ENCODE measurements at regions not wholly inside any gene's neighbourhood (a gene's known extent, or its start where the extent isn't known, plus 50 kb on each side); places are given as distances from the start of the nearest gene placed in this dataset.
A peak's percentile ranks its signal among the peaks of the same experiment; 100 is the strongest.

DNA sequence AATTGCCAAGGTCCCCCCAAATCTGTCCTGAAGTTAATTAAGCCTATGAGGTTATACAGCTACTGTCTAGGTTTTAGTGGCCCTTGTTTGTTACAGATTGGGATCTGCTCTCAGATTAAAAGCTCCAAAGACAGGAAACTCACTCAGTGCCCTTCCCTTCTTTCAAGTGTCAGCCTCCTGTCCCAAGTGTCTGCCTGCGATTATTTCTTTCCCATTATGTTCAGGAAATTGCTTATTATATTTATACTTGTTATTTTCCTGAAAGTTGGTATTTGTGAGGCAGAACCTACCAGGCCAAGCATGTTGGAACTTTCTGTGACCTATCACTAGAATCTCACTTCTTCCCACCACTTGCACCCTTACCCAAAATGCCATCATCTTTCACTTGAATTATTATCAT lies 173.2 kb downstream of the AREG start:
- no peak for DNase-seq

DNA sequence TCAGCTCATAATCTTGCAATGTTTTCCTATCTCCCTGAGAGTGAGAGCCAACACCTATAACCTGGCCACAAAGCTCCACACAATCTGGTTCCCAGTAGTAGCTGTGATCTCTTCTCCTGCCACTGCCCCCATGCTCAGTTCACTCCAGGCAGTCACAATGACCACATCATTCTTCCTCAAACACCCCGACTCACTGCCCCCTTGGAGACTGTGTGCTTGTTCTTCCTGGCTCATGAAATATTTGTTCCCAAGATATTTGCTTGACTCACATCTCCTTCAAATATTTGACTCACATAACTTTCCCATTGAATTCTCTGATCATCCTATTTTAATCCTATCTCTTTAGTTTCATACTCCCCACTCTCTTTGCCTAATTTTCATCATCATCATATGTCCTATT lies 173.7 kb downstream of the AREG start:
- no peak for DNase-seq

DNA sequence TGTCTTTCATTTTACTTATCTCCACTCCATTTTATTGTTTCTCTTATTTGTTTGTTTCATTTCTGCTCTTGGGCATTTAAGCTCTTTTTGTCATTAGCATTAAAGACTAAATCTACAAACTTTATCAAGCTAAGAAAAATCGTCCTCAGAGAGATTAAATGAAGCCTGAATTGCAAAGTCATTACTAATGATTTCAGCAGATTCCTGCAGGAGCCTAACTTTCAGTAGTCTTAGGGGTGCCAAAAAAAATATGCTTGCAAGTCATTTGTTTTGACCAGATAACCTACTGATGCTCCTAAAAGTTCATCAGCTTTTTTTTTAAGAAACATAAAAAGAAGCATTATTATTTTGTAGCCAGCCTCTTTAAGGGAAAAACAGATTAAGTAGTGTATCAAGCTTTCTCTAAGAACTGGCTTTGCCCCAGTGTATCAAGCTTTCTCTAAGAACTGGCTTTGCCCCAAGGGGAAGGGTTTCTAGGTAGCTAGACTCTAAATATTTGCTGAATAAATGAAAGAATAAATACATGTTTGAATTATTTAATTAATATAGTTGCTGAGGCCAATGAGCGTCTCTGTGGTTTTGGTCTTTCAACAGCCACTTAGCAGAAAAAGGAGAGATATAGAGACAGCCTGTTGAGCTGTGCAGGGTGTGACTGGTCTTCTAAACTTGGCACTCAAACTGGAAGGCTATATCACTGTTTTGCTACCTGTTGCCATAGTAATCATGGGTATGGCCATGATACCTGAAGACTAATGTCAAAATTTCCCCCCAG lies 174.2 kb downstream of the BTC start:
- DNase-seq = no peak

DNA sequence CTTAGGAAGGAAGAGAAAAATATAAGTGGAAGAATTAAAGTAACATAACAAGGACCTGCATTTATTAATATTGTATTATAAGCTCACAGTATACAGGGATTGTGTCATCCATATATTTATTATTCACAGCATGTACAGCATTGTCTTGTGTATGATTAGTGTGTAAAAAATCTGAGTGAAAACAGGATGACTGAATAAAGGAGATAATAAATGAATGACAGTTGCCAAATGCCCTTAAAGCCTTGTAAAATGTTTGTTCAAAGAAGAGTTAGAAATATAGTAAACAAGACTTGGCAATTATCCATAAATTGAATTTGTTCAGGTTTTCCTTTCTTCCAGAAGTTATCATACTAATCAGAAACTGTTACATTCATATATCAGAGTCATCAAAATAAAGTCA lies 172.7 kb downstream of the BTC start:
- DNase-seq = no peak

DNA sequence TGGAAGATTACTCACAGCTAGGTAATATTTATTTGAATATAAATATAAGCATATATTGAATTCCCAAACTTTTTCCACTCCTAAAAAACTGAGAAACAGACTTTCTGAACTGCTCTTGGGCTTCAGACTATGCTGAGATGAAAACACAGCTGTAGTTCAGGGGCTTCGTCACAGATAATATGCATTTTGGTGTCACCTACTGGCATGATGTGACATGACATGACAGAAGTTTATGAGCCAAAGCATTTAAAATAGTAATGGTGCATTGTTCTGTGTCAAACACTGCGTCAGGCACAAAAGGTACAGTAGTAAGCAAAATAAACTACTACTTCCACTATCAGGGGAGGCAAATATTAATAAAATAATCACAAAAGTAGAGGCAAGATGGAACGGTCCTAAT lies 171.3 kb downstream of the BTC start:
- DNase-seq = peak; percentile 50 to 72

DNA sequence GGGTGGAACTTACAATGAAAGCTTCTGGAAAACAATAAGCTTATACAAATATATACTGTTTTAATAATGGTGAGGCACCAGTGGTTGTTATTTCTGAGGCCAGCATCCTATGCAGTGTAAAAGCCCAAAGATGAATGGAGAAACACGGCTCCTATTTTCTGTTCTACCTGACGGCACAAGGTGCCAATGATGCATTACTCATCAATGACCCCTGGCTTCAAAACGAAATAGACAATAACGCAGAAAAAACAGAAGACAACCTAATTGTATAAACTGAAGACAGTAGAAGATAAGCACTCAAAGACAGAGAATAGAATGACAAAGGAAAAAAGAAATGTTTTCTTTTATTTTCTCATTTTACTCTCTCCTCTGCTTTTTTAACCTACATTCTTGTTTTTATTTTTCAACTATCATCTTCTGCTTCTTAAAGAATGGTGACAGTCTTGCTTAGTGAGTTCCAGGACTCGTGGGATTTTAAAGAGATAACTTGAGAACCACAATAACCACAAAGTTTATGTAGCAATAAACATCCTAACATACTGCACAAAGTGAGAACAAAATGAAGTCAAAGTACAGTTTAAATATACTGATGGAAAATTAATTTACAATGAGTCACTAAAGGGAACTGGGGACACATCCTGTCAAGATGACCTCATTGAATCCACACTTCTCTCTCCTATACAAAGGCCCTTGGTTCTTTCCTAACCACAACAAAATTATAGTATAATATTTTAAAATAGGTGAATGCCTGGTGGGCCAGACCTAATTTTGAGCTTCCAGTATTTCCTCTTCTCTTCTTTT lies 169.8 kb downstream of the BTC start:
- DNase-seq = peak; percentile 89 to 90

DNA sequence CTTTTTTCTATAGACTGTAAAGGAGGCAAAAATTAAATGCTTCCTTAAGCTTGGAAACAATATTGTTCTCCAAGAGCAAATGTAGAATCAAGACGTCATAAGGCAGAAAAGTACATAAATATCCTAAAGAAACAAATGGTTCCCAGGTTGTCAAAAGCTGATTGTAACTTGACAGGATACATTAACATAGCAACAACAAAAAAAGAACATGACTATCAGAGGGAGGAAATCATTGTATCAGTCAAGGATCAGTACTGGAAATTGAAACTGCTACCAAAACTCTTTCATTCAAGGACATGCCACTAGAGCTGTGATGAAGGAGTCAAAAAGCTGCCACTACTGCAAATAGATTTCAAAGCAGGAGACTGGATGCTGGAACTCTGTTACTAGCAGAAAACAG lies 168.3 kb downstream of the BTC start:
- no peak for DNase-seq

DNA sequence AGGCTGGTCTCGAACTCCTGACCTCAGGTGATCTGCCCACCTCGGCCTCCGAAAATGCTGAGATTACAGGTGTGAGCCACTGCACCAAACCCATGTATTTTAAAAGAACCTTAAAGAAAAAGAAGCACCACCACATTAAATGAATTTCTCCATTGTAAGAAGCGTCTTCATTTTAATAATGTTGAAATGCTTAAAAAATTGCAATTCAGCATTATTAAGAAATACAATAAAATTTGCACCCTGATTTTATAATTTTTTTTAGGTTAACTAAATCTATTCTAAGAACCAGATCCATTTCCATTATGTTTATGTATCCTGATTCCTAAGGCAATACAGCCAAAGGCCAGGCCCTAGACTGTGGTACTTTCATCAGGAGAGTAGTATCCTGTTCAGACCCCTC lies 167.2 kb downstream of the BTC start:
- DNase-seq = no peak

DNA sequence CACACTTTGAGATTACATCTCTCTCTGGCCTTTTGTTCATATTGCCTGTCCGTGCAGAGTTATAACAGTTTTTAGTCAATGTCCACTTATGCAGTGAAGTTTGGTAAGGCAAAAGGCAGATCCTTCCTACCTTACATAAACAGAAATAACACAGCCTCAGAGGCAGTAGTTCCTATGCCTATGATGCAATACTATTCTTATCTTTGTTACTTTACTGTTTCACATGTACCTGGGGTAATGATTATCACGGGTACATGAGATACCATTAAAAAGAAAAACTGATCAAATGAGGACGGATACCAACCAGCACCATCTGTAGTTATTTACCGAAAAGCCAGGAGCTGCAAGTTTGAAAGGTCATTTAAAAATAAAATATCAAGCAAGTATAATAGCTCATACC lies 166.8 kb downstream of the BTC start:
- no peak for DNase-seq

DNA sequence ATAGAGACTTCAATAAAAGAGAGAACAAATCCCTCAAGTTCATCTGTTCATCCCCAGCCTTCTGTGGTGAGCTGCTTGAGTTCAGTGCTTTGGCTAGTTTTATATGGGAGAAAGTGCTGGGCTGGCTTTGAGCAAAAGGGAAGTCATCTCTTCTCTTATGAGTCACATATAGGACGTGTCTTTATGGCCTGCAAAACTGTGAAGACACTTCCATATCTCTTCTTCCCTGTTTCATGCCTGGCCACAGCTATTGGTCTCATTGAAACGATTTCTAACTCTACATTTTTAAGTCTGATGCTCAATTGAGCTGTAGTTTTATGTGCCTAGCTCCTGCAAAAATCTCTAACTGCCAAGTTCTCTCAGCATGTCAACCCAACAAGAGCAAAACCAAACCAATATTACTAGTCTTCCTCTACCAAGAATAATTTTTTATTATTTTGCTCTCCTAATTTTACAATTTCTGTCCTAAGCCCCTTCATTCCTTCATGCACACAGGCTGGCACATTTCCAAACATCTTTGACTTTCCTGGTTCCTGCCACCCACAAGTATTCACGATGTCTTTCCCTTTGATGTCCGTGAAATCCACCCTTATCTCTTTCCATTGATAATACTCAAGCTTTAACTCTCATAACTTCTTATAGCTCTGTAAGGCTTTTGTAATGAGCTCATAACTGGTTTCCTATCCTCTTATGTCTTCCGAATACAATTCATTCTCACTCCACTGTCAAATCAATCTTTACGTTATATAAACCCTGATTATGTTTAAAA lies 165.3 kb downstream of the BTC start:
- DNase-seq = peak; percentile 85 to 93

DNA sequence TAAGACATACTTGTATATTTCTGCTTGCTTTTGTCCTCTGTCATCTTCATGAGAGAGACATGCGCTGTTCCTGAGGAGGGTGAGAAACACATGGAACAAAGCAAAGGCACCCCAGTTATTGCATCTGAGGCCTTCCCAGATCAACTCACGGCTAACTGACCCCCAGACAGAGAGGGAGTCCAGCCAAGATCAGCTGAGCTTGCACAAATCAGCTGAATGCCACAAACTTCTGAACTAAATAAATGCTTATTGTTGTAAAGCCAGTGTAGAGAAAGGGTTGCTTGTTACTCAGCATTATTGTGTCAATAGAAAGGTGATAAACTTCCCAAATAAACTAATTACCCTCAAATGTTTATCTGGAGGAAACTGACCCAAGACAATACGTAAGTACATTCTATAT lies 163.8 kb downstream of the BTC start:
- DNase-seq = no peak

DNA sequence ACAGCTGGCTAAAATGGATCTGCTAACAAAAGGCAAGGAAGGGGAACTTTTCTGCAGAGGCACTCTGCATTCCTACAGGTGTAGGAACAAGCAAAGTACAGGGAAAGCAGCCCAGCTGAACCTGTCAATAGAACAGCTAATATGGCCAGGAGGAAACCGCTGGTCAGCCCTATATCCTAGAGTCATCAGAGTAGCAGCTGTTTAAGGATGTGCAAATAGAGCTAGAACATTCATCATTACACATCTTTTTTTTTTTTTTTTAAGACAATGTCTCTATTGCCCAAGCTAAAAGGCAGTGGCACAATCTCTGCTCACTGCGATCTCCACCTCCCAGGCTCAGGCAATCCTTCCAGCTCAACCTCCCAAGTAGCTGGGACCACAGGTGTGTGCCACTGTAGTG lies 163.0 kb downstream of the BTC start:
- peak; percentile 9 to 12 for DNase-seq

DNA sequence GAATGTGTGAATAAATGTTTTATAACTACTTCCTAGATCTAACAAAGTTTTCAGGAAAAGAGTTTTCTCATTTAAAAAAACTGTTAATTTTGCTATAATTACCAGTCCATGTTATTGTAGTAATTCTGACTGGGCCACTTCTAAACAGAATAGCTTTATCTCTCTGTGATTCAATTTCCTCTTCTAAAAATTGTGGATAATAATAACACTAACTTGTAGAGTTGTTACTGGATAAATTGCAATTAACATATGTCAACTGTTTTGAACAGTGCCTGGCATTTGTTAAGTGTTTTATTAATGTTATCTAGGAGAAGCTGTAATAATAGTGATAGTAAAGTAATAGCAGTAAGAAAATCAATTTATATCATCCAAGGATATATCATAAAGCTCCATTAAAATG lies 162.3 kb downstream of the BTC start:
- DNase-seq = no peak

DNA sequence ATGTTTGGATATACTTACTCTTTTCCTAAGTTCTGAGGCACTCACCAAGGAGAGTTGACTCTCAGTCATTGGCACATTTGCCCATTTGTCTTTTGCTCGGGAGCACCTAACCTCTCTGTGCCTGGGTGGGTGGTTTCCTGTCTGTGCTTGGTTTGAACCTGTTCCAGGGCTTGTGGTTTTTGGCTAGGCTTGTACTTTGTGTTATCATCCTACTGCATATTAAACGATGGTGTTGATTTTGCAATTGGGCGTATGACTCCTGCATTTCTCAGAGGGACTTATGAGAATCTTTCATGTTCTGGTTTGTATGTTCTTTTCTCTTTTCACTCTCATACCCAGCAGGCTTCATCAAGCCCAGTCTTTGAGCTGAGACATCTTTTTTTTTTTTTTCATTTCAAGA lies 161.7 kb downstream of the BTC start:
- DNase-seq = peak; percentile 92 to 93

DNA sequence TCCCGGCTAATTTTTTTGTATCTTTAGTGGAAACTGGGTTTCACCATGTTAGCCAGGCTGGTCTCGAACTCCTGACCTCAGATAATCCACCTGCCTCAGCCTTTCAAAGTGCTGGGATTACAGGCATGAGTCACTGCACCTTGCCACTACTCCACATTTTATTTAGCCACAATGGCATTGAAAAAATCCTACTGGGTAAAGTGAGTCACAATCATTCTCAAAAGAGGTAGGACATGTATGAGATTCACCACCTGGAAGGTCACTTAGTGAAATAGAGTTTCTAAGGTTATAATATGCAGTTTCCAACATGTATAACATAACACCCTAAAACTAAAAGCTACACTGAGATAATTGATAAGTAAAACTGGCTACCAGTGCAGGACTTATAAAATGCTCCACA lies 159.2 kb downstream of the BTC start:
- DNase-seq = no peak

DNA sequence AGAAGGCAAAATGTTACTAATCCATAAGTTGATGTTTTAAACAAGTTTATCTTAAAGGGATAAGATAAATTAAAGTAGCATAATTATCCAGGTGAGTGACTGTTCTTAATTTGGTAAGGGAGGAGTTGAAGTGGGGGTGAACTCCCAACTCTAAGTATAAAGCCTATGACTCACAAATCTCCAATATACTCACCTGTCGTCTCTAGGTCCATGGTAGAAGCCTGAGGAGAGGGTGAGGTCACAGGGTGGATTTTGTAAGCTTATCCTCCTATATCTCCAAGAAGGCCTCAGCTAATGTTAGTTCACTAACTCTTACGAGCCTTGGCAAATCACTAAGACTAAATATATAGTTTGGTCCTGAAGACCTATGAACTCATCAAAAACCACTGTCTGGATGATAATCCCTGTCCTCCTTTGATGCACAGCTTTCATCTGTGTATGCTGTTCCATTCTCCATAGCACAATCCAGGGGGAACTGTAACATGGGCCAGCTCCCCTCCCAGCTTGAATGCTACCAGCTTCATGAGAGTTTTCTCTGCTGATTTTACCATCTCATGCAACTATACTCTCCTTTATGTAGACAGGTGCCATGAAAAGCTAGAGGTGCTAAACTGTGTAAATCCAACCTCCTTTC lies 158.7 kb downstream of the BTC start:
- no peak for DNase-seq

DNA sequence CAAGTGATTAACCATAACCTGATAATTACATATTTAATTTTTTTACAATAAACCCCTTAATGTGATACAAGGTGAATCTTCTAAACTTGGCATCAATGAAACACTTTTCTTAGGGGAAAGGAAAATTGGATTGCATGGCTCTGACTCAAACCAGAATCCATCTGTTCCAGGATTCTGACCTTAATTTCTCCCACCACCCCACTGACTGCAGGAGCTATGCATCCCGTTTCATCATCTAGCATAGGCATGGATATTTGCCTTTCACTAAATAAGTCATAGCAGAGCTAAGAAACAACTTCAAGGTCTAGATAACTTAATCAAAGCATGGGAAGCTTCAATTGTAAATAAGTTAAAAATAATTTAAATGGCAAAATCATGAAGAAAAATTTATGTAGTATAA lies 156.3 kb downstream of the BTC start:
- no peak for DNase-seq

DNA sequence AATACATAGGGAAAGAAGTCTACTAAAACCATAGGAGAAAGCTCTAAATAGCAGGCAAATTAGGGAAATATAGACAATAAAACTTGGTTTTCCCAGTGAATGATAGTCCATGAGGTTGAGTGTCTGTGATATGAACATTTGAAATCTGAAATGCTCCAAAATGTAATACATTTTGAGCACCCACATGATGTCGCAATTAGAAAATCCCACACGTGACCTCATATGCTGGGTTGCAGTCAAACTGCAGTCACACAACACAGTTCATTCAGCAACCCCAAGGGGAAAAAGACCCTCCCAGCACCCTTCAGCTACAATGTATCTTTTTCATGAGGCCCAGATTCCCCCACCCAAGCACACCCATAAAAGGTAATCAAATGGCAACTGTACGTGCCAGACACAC lies 155.6 kb downstream of the BTC start:
- DNase-seq = peak in 1 of 2 experiments; percentile 17

DNA sequence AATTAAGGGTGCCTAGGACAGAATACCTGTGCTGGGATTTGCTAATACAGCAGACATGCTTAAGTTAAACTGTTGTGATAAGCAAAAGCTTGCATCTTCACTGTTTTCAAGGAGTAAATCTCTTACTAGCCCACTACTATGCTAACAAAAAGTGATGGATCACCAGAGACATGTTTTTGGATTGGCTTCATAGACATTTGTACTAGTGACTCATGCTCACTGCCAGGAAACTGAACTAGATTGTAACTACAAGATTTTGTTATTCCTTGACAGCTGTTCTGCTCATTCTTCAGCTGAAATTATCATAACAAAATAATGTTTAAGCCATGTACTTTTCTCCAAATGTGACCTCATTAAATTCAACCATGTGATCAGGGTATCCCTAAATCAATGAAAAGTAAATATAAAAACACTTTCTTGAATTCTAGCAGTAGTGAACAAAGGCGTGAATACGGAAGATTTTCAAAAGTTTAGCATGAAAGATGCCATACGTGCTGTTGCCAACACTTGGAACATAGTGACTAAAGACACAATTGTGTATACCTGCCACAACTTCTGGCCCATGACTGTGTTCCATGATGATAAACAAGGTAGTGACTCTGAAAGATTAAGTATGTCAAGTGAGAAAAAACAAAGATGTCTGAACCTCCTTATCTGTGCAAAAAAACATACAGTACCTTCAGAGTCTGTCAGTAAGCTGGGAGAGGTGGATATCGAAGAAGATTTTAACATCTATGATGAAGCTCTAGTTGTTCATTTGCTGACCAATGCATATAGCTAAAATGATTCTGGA lies 154.0 kb downstream of the BTC start:
- no peak for DNase-seq

DNA sequence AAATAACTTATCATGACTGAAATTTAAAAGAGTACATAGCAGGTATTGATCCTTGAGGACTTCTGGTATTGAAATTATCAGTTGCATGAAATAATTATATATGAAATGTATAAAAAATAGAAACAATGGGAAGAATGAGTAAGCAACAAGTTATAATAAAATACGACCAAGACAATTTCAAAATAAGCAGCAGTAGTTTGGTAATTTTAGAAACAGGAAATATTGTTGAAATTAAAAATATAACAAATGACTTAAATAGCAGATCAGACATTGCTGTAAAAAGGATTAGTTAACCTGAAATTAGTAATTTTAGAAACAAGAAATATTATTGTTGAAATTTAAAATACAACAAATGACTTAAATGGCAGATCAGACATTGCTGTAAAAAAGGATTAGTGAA lies 152.3 kb downstream of the BTC start:
- no peak for DNase-seq

DNA sequence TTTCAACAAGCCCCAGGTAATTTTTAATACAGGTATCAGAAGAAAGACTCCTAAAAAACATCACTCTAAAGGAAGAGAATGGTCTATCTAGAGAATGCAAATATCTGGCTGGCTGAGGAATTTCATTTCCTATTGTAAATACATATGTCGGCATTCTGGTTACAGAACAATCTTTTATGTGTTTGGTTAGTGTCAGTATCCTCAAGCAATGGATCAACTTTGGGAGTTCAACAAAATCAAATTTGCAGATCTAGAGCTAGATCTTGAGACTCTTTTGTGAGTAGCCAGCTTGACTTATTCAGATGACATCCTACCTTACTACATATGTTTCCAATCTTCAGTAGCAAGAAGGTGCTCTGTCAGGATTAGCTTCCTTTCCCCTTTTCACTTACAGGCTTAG lies 145.1 kb downstream of the BTC start:
- DNase-seq = no peak

DNA sequence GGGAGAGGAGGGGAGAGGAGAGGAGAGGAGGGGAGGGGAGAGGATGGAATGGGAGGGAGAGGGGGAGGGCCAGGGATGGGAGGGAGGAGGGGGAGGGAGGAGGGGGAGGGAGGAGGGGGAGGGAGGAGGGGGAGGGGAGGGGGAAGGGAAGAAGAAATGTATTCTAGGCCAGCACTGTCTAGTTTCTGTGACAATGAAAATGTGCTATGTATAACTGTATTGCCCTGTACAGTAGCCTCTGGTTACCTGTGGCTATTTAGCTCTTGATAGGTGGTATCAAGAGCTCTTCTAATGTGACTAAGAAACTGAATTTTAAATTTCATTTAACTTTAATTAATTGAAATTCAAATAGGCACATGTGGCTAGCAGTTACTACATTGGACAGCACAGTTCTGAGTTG lies 143.1 kb downstream of the BTC start:
- no peak for DNase-seq

All from AML-193 (cell line).